ENCODE measurements at regions not wholly inside any gene's neighbourhood (a gene's known extent, or its start where the extent isn't known, plus 50 kb on each side); places are given as distances from the start of the nearest gene placed in this dataset.
"Not testable (repeated sequence)": the region's sequence is repeated elsewhere in the genome, so short reads cannot be mapped to it uniquely, and the experiment has no call there.

- no peak for DNase-seq
These were observed 61.9 kb upstream of the ATP12A start for GRCh38 chr13:24618011-24618955.

GRCh38 chr13:24619282-24619681 is 60.9 kb upstream of the ATP12A start:
- no peak for DNase-seq

- DNase-seq, result not testable (repeated sequence)
These were observed 57.6 kb upstream of the ATP12A start for GRCh38 chr13:24622481-24623148.

GRCh38 chr13:24623149-24623665 is 57.0 kb upstream of the ATP12A start:
- no peak for DNase-seq

GRCh38 chr13:24624363-24624762 is 55.8 kb upstream of the ATP12A start:
- no peak for DNase-seq

- no peak for DNase-seq
These were observed 55.4 kb upstream of the ATP12A start for GRCh38 chr13:24624801-24625231.

- DNase-seq, result no peak
These were observed 54.9 kb upstream of the ATP12A start for GRCh38 chr13:24625331-24625731.

- no peak for DNase-seq
These were observed 54.0 kb upstream of the ATP12A start for GRCh38 chr13:24625870-24626849.

- no peak for DNase-seq
These were observed 53.0 kb upstream of the ATP12A start for GRCh38 chr13:24627090-24627714.

- DNase-seq, result no peak
These were observed 52.3 kb upstream of the ATP12A start for GRCh38 chr13:24627946-24628345.

GRCh38 chr13:24629320-24629719 is 50.9 kb upstream of the ATP12A start:
- DNase-seq, result no peak

GRCh38 chr13:24630121-24630520 is 50.1 kb upstream of the ATP12A start:
- DNase-seq, result no peak

Data from RPMI8226 (cell line).